PC-9 (cell line): ENCODE measurements at regions not wholly inside any gene's neighbourhood (a gene's known extent, or its start where the extent isn't known, plus 50 kb on each side); places are given as distances from the start of the nearest gene placed in this dataset.
"Not testable (repeated sequence)": the region's sequence is repeated elsewhere in the genome, so short reads cannot be mapped to it uniquely, and the experiment has no call there.

Source experiments
- BruUV-seq: library from RNA; stranded (reverse); fragments of 400-500 nt; replicated peaks from 2 replicates; lab custom pipeline; 2021; lab: Mats Ljungman, UMichigan
- CTCF ChIA-PET: fragments of 300-600 bp; sonication (Branson Sonifier 250); formaldehyde crosslinking; loops from one replicate; lab custom pipeline; 2022; ENCODE audit warnings: antibody characterized with exemption; lab: Charles Lee
- POLR2A ChIA-PET: fragments of 300-600 bp; sonication (Branson Sonifier 250); formaldehyde crosslinking; loops from one replicate; lab custom pipeline; 2022; ENCODE audit warnings: antibody characterized with exemption; ENCODE audit not compliant: unreplicated experiment; lab: Charles Lee
- DNase-seq, 2 experiments: peaks; one replicate each; pipeline versions ENCODE4 v3.0.0 to v3.0.0-alpha.2; 2015 to 2022; ENCODE audit warnings: mixed read lengths in 1 of 2
- H2AFZ ChIP-seq: fragments of 200-600 bp; sonication (generic); 2 replicates; pipeline ENCODE4 v1.8.1; 2017; ENCODE audit warnings: antibody characterized with exemption
- H3F3A ChIP-seq: fragments of 200-600 bp; sonication (generic); 2 replicates; pipeline ENCODE4 v1.8.1; 2017; ENCODE audit warnings: antibody characterized with exemption, mild to moderate bottlenecking, low read depth; ENCODE audit not compliant: insufficient read depth
- H3K27ac ChIP-seq: fragments of 200-600 bp; sonication (generic); 2 replicates; pipeline ENCODE4 v1.6.1; 2016; ENCODE audit warnings: mixed run types
- H3K27me3 ChIP-seq: fragments of 200-600 bp; sonication (generic); 2 replicates; pipeline ENCODE4 v1.6.1; 2016; ENCODE audit warnings: low read depth, mixed run types; ENCODE audit not compliant: insufficient read depth
- H3K36me3 ChIP-seq: fragments of 200-600 bp; sonication (generic); 2 replicates; pipeline ENCODE4 v1.6.1; 2016; ENCODE audit warnings: low read depth, mixed run types
- H3K4me1 ChIP-seq: fragments of 200-600 bp; sonication (generic); replicated peaks from 2 replicates; pipeline ENCODE4 v1.6.1; 2016; ENCODE audit warnings: mixed run types; ENCODE audit not compliant: insufficient read depth
- H3K4me2 ChIP-seq: fragments of 200-600 bp; sonication (generic); 2 replicates; pipeline ENCODE4 v1.6.1; 2017; ENCODE audit warnings: mixed run types
- H3K4me3 ChIP-seq: fragments of 200-600 bp; sonication (generic); 2 replicates; pipeline ENCODE4 v1.6.1; 2016; ENCODE audit warnings: mixed run types
- H3K79me2 ChIP-seq: fragments of 200-600 bp; sonication (generic); 2 replicates; pipeline ENCODE4 v1.6.1; 2017; ENCODE audit warnings: low read depth, mixed run types
- H3K9me2 ChIP-seq: fragments of 200-600 bp; sonication (generic); 2 replicates; pipeline ENCODE4 v1.8.1; 2017; ENCODE audit warnings: mild to moderate bottlenecking; ENCODE audit not compliant: insufficient read depth
- H3K9me3 ChIP-seq: fragments of 200-600 bp; sonication (generic); 2 replicates; pipeline ENCODE4 v1.8.1; 2016; ENCODE audit warnings: low read depth; ENCODE audit not compliant: insufficient read depth
- H4K20me1 ChIP-seq: fragments of 200-600 bp; sonication (generic); 2 replicates; pipeline ENCODE4 v1.8.1; 2017; ENCODE audit not compliant: insufficient read depth
- EZH2 ChIP-seq: fragments of 200-600 bp; sonication (generic); IDR thresholded peaks from 2 replicates; pipeline ENCODE4 v1.8.0; 2017; ENCODE audit warnings: antibody characterized with exemption, low read depth
- intact Hi-C: fragments of 100-400 bp; cut with micrococcal nuclease; formaldehyde crosslinking; loops from one replicate; pipeline ENCODE4 v1.10.0; 2022; ENCODE audit not compliant: unreplicated experiment
- TF ChIP-seq, protein P1 (sequence below): fragments of 200-600 bp; sonication (generic); conservative IDR thresholded peaks from 2 replicates; pipeline ENCODE4 v1.6.1; 2017; ENCODE audit warnings: mixed run types, antibody characterized with exemption, mild to moderate bottlenecking, moderate library complexity

DNA sequence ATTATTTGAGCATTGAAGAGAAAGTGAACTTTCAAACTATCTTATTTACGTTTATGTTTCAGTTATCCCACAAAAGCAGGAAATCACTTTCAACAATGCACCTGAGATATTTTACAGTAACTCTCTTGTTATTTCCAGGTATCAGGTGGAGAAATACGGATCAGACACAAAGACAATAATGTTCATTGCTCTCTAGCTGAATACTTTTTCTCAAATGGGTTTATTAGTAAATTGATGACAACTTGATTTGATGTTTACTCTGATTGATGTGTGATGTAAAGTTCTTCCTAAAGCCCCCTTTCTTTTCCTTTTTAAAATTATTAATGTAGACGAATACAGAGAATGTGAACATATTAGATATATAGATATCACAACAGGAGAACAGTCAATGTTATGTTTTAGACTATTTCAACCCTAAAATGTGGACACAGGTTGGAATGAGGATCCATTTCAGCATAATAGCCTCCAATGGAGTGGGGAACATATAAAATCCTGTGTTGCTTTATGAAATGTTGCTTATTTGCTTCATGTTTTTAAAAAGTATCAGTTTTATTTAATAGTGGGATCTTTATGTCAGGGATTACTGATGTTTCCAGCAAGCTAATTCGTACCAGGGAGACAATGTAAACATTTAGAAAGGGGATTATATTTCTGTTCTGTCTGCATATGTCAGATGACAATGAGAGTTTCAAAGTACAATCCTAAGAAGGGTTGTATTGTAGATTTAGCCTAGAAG is 1522.3 kb upstream of the TPTE start:
- Histone ChIP-seq H4K20me1 (no peaks in the 10 kb centered on the region), H3K4me3 (no peak overlapping the region), H3K27ac (no peak overlapping the region), H3K9me3 (no peaks in the 10 kb centered on the region), H3K27me3 (peaks cover 40% of the 10 kb centered on the region), H3K36me3 (no peaks in the 10 kb centered on the region), H3K4me2 (no peak overlapping the region), H3F3A (no peaks in the 10 kb centered on the region), H3K4me1 (no peaks in the 10 kb centered on the region), H3K79me2 (no peaks in the 10 kb centered on the region), H2AFZ (no peak overlapping the region), H3K9me2 (no peaks in the 10 kb centered on the region)
- POLR2A ChIA-PET: no interaction called here
- peak in 1 of 2 experiments; percentile 26 for DNase-seq
- intact Hi-C loops: no loop called here
- no TSS peak for BruUV-seq
- TF ChIP-seq, protein P1, sequence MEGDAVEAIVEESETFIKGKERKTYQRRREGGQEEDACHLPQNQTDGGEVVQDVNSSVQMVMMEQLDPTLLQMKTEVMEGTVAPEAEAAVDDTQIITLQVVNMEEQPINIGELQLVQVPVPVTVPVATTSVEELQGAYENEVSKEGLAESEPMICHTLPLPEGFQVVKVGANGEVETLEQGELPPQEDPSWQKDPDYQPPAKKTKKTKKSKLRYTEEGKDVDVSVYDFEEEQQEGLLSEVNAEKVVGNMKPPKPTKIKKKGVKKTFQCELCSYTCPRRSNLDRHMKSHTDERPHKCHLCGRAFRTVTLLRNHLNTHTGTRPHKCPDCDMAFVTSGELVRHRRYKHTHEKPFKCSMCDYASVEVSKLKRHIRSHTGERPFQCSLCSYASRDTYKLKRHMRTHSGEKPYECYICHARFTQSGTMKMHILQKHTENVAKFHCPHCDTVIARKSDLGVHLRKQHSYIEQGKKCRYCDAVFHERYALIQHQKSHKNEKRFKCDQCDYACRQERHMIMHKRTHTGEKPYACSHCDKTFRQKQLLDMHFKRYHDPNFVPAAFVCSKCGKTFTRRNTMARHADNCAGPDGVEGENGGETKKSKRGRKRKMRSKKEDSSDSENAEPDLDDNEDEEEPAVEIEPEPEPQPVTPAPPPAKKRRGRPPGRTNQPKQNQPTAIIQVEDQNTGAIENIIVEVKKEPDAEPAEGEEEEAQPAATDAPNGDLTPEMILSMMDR: no peak
- no peak for TF ChIP-seq EZH2
- CTCF ChIA-PET: no interaction called here

DNA sequence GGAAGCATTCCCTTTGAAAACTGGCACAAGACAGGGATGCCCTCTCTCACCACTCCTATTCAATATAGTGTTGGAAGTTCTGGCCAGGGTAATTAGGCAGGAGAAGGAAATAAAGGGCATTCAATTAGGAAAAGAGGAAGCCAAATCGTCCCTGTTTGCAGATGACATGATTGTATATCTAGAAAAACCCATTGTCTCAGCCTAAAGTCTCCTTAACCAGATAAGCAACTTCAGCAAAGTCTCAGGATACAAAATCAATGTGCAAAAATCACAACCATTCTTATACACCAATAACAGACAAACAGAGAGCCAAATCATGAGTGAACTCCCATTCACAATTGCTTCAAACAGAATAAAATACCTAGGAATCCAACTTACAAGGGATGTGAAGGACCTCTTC is 1521.3 kb upstream of the TPTE start:
- peaks cover 33% of the 10 kb centered on the region for H3K27me3 ChIP-seq
- H2AFZ ChIP-seq, H3K4me1 ChIP-seq, H3K4me2 ChIP-seq, H3K79me2 ChIP-seq, H3F3A ChIP-seq, CTCF ChIA-PET, BruUV-seq, H3K9me2 ChIP-seq, H3K9me3 ChIP-seq, DNase-seq, POLR2A ChIA-PET, H4K20me1 ChIP-seq, H3K27ac ChIP-seq, H3K4me3 ChIP-seq, intact Hi-C loops, H3K36me3 ChIP-seq: not testable (repeated sequence)

DNA sequence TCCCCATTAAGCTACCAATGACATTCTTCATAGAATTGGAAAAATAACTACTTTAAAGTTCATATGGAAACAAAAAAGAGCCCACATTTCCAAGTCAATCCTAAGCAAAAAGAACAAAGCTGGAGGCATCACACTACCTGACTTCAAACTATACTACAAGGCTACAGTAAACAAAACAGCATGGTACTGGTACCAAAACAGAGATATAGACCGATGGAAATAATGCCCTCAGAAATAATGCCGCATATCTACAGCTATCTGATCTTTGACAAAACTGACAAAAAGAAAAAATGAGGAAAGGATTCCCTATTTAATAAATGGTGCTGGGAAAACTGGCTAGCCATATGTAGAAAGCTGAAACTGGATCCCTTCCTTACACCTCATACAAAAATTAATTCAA is 1520.7 kb upstream of the TPTE start:
- DNase-seq, intact Hi-C loops, H3K4me3 ChIP-seq, H3K79me2 ChIP-seq, H2AFZ ChIP-seq, H3F3A ChIP-seq, H3K27ac ChIP-seq, CTCF ChIA-PET, H3K36me3 ChIP-seq, H3K4me1 ChIP-seq, H3K9me3 ChIP-seq, H3K9me2 ChIP-seq, H4K20me1 ChIP-seq, H3K4me2 ChIP-seq, POLR2A ChIA-PET, BruUV-seq: not testable (repeated sequence)
- peaks cover 30% of the 10 kb centered on the region for H3K27me3 ChIP-seq

DNA sequence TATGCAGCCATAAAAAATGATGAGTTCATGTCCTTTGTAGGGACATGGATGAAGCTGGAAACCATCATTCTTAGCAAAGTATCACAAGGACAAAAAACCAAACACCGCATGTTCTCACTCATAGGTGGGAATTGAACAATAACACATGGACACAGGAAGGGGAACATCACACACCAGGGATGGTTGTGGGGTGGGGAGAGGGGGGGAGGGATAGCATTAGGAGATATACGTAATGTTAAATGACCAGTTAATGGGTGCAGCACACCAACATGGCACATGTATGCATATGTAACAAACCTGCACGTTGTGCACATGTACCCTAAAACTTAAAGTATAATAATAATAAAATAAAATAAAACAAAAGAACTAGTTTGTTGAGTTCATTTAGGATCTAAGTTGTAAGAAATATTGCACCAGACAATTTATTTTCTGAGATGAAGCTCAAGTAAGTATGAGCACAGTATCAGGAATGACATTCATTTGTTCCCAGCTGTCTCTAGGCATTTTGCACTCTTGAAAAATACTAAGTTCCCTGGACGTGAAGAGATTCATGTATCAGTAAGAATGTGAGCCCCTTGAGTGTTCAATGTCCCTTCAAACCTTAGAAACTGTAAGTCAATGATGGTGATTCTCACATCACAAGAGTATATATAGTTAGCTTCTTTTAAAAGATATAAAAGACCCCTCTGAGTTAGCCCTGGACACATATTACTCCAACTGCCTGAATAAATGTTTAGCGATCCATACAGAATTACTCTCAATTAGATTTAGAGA is 1519.3 kb upstream of the TPTE start:
- not testable (repeated sequence) for BruUV-seq

DNA sequence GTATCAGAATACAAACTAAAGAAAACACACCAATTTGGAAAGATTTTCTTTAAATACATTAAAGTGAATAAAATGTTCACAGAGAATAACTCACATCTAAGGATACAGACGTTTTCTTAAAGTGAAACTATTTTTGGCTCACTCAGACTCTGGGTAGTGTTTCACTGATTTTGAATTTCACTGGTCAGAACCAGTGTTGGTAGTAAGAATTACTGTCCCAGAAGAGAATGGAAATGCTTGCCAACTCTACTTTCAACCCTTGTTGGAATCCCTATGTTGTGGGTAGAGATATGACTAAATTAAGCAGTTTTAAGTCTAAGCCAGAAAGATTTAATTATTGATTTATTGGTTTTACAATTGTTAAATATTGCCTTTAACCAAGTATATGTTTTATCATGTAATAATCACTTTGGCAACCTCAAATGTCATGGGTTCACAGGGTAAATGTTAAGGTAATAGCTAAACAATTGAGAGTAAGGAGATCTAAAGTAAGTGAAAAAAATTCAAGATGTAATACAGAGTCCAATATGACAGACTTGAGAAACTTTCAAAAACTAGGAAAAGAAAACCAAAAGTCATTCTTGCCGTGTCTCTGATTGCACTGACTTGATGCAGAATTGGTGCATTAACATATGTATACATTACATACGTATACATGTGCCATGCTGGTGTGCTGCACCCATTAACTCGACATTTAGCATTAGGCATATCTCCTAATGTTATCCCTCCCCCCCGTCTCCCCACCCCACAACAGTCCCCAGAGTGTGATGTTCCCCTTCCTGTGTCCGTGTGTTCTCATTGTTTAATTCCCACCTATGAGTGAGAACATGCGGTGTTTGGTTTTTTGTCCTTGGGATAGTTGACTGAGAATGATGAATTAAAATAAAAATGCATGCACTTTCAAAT is 1517.2 kb upstream of the TPTE start:
- intact Hi-C loops: not testable (repeated sequence)

More for the DNA sequence above, 1519.3 kb upstream of the TPTE start:
- intact Hi-C loops, H3K27ac ChIP-seq, H4K20me1 ChIP-seq, DNase-seq, H3K4me2 ChIP-seq, H3F3A ChIP-seq, H3K4me3 ChIP-seq, H3K36me3 ChIP-seq, H2AFZ ChIP-seq, H3K9me3 ChIP-seq, H3K9me2 ChIP-seq, CTCF ChIA-PET, H3K4me1 ChIP-seq, POLR2A ChIA-PET, H3K79me2 ChIP-seq: not testable (repeated sequence)
- H3K27me3 ChIP-seq: peaks cover 23% of the 10 kb centered on the region

More for the DNA sequence above, 1517.2 kb upstream of the TPTE start:
- peaks cover 33% of the 10 kb centered on the region for H3K27me3 ChIP-seq
- H4K20me1 ChIP-seq, CTCF ChIA-PET, H3K9me3 ChIP-seq, POLR2A ChIA-PET, H3F3A ChIP-seq, H3K4me3 ChIP-seq, H3K4me1 ChIP-seq, H3K9me2 ChIP-seq, H2AFZ ChIP-seq, BruUV-seq, H3K4me2 ChIP-seq, H3K36me3 ChIP-seq, H3K79me2 ChIP-seq, H3K27ac ChIP-seq: not testable (repeated sequence)
- peak in 1 of 2 experiments; percentile 32 for DNase-seq
